ENCODE measurements at regions not wholly inside any gene's neighbourhood (a gene's known extent, or its start where the extent isn't known, plus 50 kb on each side); places are given as distances from the start of the nearest gene placed in this dataset.
"Not testable (repeated sequence)": the region's sequence is repeated elsewhere in the genome, so short reads cannot be mapped to it uniquely, and the experiment has no call there.

DNA sequence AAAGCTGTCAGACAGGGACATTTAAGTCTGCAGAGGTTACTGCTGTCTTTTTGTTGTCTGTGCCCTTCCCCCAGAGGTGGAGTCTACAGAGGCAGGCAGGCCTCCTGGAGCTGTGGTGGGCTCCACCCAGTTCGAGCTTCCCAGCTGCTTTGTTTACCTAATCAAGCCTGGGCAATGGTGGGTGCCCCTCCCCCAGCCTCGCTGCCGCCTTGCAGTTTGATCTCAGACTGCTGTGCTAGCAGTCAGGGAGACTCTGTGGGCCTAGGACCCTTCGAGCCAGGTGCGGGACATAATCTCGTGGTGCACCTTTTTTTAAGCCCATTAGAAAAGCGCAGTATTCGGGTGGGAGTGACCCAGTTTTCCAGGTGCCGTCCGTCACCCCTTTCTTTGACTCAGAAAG, 384.2 kb upstream of the SYNCRIP start:
- DNase-seq; ATAC-seq; intact Hi-C loops (cut with DNase I): not testable (repeated sequence)

- intact Hi-C loops (cut with DNase I), result no loop called here
- no peak for DNase-seq
These were observed 374.6 kb upstream of the SYNCRIP start for GRCh38 chr6:86017236-86017635.

GRCh38 chr6:86016567-86016966, 373.9 kb upstream of the SYNCRIP start:
- ATAC-seq, result no peak
- DNase-seq, result no peak
- intact Hi-C loops (cut with DNase I), result no loop called here

More at GRCh38 chr6:86017236-86017635, 374.6 kb upstream of the SYNCRIP start:
- no peak for ATAC-seq

DNA sequence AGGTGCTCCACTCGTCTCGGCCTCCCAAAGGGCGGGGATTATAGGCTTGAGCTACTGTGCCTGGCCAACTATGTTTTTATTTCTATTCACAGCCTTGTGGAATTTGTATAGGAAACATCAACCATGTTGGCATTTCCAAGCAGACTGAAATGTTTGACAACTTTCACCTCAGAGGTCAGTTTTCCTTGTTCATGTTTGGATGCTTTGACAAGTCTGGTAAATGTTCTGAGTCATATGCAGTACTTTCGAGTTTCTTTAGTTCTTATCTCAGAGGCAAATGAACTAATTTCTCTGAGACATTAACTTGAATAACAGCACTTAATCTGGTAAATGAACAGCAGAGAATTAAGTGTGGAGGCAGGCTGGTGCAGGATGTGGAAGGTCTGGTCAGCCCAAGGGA, 373.4 kb upstream of the SYNCRIP start:
- no peak for ATAC-seq
- intact Hi-C loops (cut with DNase I), result no loop called here
- no peak for DNase-seq

DNA sequence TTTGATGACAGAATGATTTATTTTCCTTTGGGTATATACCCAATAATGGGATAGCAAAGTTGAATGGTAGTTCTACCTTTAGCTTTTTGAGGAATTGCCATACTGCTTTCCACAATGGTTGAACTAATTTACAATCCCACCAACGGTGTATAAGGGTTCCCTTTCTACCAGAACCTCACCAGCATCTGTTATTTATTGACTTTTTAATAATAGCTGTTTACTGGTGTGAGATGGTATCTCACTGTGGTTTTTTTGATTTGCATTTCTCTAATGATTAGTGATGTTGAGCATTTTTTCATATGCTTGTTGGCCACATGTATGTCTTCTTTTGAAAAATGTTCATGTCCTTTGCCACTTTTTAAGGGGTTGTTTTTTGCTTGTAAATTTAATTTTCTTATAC, 370.3 kb upstream of the SYNCRIP start:
- intact Hi-C loops (cut with DNase I); ATAC-seq; DNase-seq: not testable (repeated sequence)

GRCh38 chr6:86010915-86011786, 368.5 kb upstream of the SYNCRIP start:
- DNase-seq, result no peak
- intact Hi-C loops (cut with DNase I), result no loop called here
- ATAC-seq, result no peak

DNA sequence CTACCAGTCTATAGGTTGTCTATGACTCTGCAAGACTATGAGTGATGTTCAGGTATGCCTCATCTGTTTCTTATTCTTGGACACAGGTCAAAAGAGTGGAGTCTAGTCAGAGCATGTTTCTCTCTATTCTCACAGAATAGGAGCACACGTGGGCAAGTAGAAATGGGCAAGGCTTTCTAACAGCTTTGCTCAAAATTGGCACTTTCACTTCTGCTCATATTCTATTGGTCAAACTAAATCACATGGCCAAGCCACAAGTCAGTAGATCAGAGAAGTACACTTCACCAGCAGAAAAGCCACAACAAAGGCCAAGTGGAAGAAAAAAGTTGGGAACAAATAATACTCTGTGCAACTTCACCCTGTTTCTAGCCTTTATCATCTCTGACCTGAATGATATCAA, 354.5 kb upstream of the SYNCRIP start:
- intact Hi-C loops (cut with DNase I), result no loop called here
- ATAC-seq (no peak), DNase-seq (no peak)

DNA sequence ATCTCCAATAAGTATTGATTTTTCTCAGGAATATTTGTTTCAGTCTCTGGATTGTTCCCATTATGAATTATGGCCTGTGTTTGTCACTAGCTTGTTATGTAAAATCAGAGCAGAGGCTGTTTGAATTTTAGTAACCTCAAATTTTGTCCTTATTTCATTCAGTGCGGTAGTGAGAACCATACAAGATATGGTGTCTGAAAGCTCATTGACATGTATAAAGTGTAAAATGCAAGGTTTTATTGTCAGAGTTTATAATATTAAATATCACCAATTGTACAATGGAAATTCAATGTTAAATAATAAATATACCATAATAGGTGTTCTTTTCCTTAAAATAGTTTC, 353.3 kb upstream of the SYNCRIP start:
- ATAC-seq, result no peak
- intact Hi-C loops (cut with DNase I), result no loop called here

GRCh38 chr6:85995339-85996033, 352.8 kb upstream of the SYNCRIP start:
- intact Hi-C loops (cut with DNase I), result no loop called here
- no peak for ATAC-seq
- DNase-seq, result no peak

More for the DNA sequence above, 353.3 kb upstream of the SYNCRIP start:
- DNase-seq, result no peak

- ATAC-seq, result no peak
These were observed 344.0 kb upstream of the SYNCRIP start for GRCh38 chr6:85986681-85987080.

DNA sequence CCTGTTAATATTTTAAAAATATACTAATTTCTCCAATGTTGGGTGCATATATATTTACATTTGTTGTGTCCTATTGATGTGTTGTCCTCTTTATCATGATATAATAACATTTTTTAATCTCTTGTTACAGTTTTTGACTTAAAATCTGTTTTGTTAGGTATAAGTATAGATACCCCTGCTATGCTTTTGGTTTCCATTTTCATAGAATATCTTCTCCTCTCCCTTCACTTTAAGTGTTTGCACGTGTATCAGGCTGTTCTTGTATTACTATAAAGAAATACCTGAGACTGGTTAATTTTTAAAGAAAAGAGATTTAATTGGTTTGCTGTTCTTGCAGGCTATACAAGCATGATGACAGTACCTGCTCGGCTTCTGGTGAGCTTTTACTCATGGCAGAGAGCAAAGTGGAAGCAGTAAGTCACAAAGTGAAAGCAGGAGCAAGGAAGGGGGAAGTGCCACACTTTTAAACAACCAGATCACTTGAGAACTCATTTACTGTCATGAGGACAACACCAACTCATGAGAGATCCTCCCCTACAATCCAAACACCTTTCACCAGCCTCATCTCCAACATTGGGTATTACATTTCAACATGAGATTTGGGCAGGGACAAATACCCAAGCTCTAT, 340.5 kb upstream of the SYNCRIP start:
- ATAC-seq (no peak), DNase-seq (no peak)
- intact Hi-C loops (cut with DNase I), result no loop called here

More at GRCh38 chr6:85986681-85987080, 344.0 kb upstream of the SYNCRIP start:
- DNase-seq, result no peak
- intact Hi-C loops (cut with DNase I), result no loop called here

- ATAC-seq (no peak), DNase-seq (no peak)
- intact Hi-C loops (cut with DNase I), result no loop called here
These were observed 335.0 kb upstream of the SYNCRIP start for GRCh38 chr6:85977661-85978060.

- DNase-seq (no peak), ATAC-seq (no peak)
- intact Hi-C loops (cut with DNase I), result no loop called here
These were observed 333.3 kb upstream of the SYNCRIP start for GRCh38 chr6:85975957-85976356.

DNA sequence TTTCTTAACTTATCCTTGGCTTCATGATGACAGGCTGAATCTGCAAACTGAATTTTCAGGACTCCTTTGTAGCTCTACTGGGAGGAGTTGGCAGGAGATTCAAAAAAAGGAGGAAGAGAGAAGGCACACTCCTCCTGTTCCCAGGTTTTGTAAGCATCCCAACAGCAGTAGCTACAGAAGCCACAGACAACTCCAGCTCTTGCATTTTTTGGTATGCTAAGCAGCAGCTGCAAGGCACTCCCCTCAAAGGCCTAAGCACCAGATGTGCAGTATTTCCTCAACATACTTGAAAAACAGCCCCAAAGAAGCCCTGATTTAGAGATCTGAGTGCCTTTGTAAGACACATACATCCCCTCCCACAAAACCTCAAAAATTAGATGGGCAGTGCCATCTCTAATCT, 328.6 kb upstream of the SYNCRIP start:
- DNase-seq, result no peak
- no peak for ATAC-seq
- intact Hi-C loops (cut with DNase I), result no loop called here

GRCh38 chr6:85966828-85967227, 324.1 kb upstream of the SYNCRIP start:
- intact Hi-C loops (cut with DNase I), result no loop called here
- no peak for ATAC-seq
- no peak for DNase-seq

- ATAC-seq, result no peak
- intact Hi-C loops (cut with DNase I), result no loop called here
- DNase-seq, result no peak
These were observed 319.1 kb upstream of the SYNCRIP start for GRCh38 chr6:85961746-85962145.

GRCh38 chr6:85961125-85961524, 318.4 kb upstream of the SYNCRIP start:
- intact Hi-C loops (cut with DNase I), result no loop called here

DNA sequence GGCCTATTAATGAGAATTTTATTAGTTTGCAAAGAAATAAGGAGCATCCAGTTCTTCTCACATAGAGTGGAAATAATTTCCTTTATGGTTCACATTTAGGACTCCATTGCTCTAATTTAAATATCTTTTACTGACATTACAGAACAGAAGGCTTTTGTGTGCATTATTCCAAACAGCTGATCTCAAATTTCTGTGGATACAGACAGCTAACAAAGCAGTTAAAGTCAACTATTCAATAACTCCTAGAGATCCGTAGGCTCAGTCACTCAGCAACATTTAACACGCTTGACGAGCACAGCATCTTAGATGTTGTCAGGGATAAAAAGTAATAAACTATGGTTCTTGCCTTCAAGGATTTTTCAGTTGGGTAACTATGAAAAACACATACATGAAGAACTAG, 305.8 kb upstream of the SYNCRIP start:
- intact Hi-C loops (cut with DNase I), result no loop called here
- ATAC-seq (no peak), DNase-seq (no peak)

More at GRCh38 chr6:85961125-85961524, 318.4 kb upstream of the SYNCRIP start:
- ATAC-seq (no peak), DNase-seq (no peak)

- intact Hi-C loops (cut with DNase I), result no loop called here
- no peak for ATAC-seq
- DNase-seq, result no peak
These were observed 302.9 kb upstream of the SYNCRIP start for GRCh38 chr6:85945459-85946185.

- intact Hi-C loops (cut with DNase I), result no loop called here
- ATAC-seq (no peak), DNase-seq (no peak)
These were observed 302.1 kb upstream of the SYNCRIP start for GRCh38 chr6:85944776-85945175.

Data from left cardiac atrium (tissue), 4 donors.